Middle frontal gyrus (tissue), 1 donor: ENCODE measurements at regions not wholly inside any gene's neighbourhood (a gene's known extent, or its start where the extent isn't known, plus 50 kb on each side); places are given as distances from the start of the nearest gene placed in this dataset.
"Not testable (repeated sequence)": the region's sequence is repeated elsewhere in the genome, so short reads cannot be mapped to it uniquely, and the experiment has no call there.

Source experiments
- DNase-seq: peaks from one replicate; pipeline ENCODE4 v3.0.0-alpha.2; 2015; ENCODE audit warnings: low spot score; ENCODE audit errors: extremely low spot score

GRCh38 chr3:43838009-43838758 lies 147.4 kb downstream of the ABHD5 start:
- no peak for DNase-seq

DNA sequence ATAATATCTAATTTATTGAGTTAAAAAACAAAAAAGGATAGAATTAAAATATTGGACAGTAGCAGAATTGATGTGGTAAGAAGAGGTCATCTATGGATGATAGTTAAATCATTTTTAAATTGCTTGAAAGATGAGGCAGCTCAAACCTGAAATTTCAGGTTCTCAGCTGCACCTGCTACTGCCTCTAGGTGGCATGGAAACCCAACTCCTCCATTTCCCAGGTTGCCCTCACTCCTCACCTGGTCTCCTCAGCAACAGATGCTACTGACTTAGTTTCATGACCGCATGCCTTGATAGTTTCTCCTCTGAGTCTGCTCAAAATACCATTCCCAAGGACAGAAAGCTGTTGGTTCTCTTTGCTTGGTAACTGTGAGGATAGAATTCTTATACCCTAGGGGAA lies 148.1 kb downstream of the ABHD5 start:
- DNase-seq, result no peak

GRCh38 chr3:43843386-43843785 lies 152.6 kb downstream of the ABHD5 start:
- DNase-seq, result no peak

GRCh38 chr3:43844757-43845156 lies 154.0 kb downstream of the ABHD5 start:
- DNase-seq, result no peak

- DNase-seq, result not testable (repeated sequence)
These were observed 154.8 kb downstream of the ABHD5 start for GRCh38 chr3:43845553-43845952.

DNA sequence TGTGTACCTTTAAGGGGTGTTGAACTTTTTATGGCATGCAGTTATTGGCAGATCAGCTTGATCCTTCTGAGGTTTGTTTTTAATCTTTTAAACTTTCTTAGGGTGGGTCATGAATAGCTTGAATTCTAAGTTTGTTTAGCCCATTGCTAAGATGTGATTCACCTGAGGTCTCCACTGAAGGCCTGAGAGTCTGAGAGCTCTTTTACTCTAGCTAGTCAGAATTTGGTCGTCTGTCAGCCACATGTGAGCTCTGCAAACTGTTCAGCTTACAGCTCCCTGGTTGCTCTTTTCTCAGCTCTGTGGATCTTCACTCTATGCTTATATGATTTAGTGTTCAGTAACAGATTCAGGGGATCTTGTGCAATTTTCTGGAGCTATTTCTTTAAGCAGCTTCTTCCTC lies 161.3 kb downstream of the ABHD5 start:
- no peak for DNase-seq

- no peak for DNase-seq
These were observed 163.5 kb downstream of the ABHD5 start for GRCh38 chr3:43854283-43854682.

DNA sequence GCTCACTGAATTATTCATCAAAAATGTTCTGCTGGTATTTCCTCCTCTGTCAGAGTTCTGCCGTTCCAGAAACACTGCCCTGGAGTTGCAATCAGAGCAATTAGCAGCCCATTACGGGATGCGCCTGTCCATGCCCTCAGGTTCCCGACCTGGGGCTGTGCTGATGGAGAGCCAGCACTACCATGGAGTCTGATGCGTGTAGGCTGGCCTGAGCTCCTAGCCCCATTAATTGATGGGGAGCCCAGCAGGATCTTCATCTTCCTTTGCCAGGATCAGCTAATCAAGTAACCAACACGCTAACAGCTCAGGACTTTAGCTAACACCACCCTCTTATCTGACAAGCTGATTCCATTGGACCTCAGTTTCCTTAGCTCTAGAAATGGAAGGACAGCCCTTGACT lies 164.2 kb downstream of the ABHD5 start:
- no peak for DNase-seq

GRCh38 chr3:43855674-43856299 lies 165.0 kb downstream of the ABHD5 start:
- DNase-seq, result no peak

DNA sequence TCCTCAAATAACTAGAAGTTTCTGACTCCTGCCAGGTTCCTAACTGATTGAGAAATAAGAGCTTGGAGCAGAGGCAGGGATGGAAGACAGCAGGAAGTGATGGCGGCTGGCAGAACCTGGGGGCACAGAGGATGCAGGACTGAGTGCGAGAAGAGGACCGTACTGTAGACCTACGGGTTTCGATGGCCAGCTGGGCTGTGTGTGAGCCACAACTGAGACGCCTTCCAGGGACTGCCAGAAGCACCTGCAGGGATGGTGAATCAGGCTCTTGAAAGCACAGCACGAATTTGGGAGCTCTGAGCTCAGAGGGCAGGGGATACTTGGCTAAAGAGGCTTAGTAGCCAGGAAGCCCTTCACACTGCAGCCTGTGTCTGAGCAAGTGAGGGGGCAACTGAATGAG lies 165.6 kb downstream of the ABHD5 start:
- DNase-seq, result no peak

DNA sequence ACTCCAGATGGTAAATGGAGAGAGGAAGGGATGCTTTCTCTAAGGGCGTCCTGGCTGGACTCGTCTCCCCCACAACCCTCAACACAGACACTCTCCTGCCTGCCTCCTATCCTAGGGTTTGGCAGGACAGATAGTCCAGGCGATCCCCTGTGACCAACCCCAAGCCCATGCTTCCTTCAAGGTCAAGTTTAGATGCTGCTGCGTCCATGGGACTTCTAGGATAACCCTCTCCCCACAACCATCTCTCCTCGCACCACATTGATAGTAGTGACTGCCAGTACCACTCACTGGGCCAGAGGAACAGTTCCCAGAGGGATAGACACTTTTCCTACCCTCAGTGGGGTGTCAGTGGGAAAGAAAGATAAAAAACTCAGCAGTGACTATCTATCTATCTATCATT lies 166.0 kb downstream of the ABHD5 start:
- no peak for DNase-seq

DNA sequence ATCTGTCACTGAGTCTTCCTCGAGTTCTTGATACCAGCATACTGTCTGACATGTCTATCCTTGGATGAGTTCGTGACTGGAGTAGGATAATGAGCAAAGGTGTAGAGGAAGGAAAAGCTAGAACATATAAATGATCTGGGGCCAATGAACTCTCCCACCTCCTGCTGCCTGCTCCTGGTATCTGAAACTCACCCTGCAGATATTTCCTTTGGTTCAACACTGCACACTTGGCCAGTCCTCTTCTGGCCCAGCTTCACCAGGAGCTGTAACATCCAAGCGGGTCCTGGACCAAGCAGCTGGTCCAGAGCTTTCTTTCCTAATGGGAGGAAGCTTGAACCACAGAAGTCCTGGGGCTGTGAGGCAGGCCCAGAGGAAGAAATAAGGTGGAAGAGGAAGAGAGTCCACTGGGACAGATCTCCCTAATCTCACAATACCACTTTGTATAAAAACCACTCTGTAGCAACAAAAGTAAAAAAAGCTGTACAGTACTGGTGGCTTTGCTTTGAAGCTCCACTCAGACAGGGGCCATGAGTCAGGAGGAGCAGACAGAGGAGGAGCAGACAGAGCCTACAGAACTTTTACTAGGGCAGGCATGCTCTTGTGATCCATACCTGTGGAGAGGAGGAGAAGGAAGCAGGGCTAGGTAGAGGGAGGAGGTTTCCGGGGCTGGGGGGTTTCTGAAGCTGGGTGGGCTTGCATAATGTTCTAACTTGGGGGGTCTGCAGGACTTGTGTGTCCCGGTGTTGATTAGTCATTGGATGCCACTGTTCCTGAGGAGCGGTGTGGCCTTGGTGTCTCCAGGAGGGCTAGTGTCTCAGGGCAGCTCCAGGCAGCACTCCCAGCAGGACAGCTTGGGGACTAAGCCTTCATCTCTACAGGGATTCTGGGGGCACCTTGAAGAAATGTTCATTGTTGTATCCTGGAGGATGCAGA lies 166.9 kb downstream of the ABHD5 start:
- no peak for DNase-seq

- no peak for DNase-seq
These were observed 167.6 kb downstream of the ABHD5 start for GRCh38 chr3:43858294-43858701.

- no peak for DNase-seq
These were observed 169.0 kb downstream of the ABHD5 start for GRCh38 chr3:43859766-43860165.

DNA sequence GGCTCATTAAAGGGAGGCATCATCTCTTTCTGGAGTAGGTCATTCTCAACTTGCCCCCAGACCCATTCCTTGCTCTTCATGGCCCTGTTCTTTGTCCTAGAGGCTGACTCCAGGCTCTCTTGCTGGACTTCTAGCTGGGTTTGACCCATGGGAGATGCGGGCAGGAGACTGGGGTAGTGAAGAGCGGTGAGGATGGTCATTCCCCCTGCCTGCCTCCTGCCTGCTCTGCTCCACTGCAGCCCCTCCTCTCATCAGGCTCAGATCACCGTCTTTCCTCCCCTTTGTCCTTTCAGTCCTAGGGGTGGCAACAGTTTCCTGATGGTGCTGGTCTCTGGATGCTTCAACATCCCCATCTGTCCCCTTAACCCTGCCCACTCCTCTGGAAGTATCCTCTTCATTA lies 170.9 kb downstream of the ABHD5 start:
- no peak for DNase-seq

GRCh38 chr3:43862470-43862869 lies 171.7 kb downstream of the ABHD5 start:
- DNase-seq, result no peak

DNA sequence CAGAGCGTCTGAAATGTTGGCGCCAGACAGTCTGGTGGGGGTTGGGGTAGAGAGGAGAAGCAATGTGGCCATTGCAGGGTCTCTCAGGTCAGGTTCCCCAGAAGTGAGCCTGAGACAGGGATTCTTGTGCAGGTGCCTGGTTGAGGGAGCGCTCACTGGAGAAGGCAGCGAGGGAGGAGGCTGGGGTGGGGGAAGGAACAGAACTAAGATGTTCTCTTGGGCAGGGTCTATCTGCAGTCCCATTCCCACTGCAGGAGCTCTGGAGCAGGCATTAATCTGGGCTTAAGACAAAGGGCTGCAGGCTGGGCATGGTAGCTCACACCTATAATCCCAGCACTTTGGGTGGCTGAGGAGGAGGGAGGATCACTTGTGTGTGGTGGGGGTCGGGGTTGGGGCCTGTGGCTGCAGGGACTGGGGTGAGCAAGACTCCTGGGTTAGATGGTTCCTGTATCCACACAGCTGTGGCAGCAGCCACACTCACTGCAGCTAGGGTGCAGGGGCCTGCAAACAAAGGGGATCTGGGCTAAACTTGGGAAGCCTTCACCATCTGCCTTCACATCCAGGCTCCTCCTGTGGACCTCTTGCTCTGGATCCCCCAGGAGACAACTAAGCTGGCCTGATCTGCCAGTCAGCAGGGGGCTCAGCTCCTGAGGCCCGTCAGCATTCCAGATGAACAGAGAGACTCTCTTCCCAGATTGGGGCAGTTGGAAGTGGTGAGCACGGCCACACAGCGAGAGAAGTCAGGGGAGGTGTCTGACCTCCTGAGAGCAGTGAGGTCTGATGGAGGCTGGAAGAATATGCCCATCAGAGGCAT lies 172.5 kb downstream of the ABHD5 start:
- DNase-seq, result no peak

- DNase-seq, result no peak
These were observed 173.5 kb downstream of the ABHD5 start for GRCh38 chr3:43863966-43864933.

- DNase-seq, result no peak
These were observed 174.6 kb downstream of the ABHD5 start for GRCh38 chr3:43865351-43865750.

DNA sequence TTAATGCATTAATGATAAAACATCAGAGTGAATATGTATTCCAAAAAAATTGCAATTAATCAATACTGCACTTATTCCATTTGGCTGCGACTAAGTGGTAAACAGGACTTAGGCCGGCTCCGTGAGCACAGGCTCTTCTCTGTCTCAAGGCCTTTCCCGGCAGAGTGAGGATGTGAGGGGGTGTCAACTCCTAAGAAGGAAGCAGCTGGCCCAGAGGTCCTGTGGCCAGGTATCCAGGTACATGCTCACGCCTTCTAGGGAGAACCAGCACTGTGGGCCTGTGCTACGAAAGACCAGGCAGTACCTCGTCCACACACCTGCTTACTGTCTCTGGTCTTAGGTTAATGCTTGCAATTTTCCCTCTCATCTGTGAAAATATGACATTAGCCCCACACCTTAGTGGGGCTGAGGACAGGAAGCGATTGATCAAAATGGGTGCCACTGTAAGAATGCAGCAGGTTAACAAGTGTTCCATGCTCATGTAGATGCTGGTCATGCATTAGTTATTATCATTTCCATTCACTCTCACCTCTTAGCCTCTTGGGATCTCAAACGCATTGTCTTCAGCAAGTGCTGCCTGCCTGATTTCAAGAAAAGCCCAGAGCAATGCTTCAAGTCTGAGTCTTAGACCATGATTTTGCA lies 175.3 kb downstream of the ABHD5 start:
- no peak for DNase-seq
